ENCODE measurements at regions not wholly inside any gene's neighbourhood (a gene's known extent, or its start where the extent isn't known, plus 50 kb on each side); places are given as distances from the start of the nearest gene placed in this dataset.

GRCh38 chr6:133698272-133698671 lies 190.6 kb upstream of the TCF21 start:
- H3K4me1 Mint-ChIP-seq (ENCODE audit: unreplicated experiment): no peaks in the 10 kb centered on the region
- no peaks in the 10 kb centered on the region for H3K27me3 Mint-ChIP-seq
- TF ChIP-seq, protein P1, sequence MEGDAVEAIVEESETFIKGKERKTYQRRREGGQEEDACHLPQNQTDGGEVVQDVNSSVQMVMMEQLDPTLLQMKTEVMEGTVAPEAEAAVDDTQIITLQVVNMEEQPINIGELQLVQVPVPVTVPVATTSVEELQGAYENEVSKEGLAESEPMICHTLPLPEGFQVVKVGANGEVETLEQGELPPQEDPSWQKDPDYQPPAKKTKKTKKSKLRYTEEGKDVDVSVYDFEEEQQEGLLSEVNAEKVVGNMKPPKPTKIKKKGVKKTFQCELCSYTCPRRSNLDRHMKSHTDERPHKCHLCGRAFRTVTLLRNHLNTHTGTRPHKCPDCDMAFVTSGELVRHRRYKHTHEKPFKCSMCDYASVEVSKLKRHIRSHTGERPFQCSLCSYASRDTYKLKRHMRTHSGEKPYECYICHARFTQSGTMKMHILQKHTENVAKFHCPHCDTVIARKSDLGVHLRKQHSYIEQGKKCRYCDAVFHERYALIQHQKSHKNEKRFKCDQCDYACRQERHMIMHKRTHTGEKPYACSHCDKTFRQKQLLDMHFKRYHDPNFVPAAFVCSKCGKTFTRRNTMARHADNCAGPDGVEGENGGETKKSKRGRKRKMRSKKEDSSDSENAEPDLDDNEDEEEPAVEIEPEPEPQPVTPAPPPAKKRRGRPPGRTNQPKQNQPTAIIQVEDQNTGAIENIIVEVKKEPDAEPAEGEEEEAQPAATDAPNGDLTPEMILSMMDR (conservative IDR thresholded peaks at IDR 0.05): no peak
- no peaks in the 10 kb centered on the region for H3K9me3 Mint-ChIP-seq
- no peaks in the 10 kb centered on the region for H3K36me3 Mint-ChIP-seq
- no peak overlapping the region for H3K4me3 Mint-ChIP-seq
- DNase-seq (ENCODE audit: extremely low spot score, unreplicated experiment): no peak
- no peak overlapping the region for H3K27ac Mint-ChIP-seq

- no peaks in the 10 kb centered on the region for H3K9me3 Mint-ChIP-seq
- no peaks in the 10 kb centered on the region for H3K36me3 Mint-ChIP-seq
- no peak overlapping the region for H3K4me3 Mint-ChIP-seq
- DNase-seq (ENCODE audit: extremely low spot score, unreplicated experiment): no peak
- H3K27me3 Mint-ChIP-seq: no peaks in the 10 kb centered on the region
- H3K27ac Mint-ChIP-seq: no peak overlapping the region
- TF ChIP-seq, protein P1 (conservative IDR thresholded peaks at IDR 0.05): no peak
- H3K4me1 Mint-ChIP-seq (ENCODE audit: unreplicated experiment): no peaks in the 10 kb centered on the region
These were observed 189.1 kb upstream of the TCF21 start for GRCh38 chr6:133699741-133700385.

GRCh38 chr6:133701633-133702331 lies 187.1 kb upstream of the TCF21 start:
- Mint-ChIP-seq H3K27ac (no peak overlapping the region), H3K27me3 (no peaks in the 10 kb centered on the region), H3K36me3 (no peaks in the 10 kb centered on the region), H3K4me3 (no peak overlapping the region), H3K9me3 (no peaks in the 10 kb centered on the region), H3K4me1 (ENCODE audit: unreplicated experiment) (no peaks in the 10 kb centered on the region)
- no peak for DNase-seq (ENCODE audit: extremely low spot score, unreplicated experiment)
- TF ChIP-seq, protein P1 (conservative IDR thresholded peaks at IDR 0.05): no peak

GRCh38 chr6:133704371-133704770 lies 184.5 kb upstream of the TCF21 start:
- H3K4me3 Mint-ChIP-seq: no peak overlapping the region
- no peak overlapping the region for H3K27ac Mint-ChIP-seq
- no peaks in the 10 kb centered on the region for H3K36me3 Mint-ChIP-seq
- TF ChIP-seq, protein P1 (conservative IDR thresholded peaks at IDR 0.05): no peak
- H3K9me3 Mint-ChIP-seq: no peaks in the 10 kb centered on the region
- H3K27me3 Mint-ChIP-seq: no peaks in the 10 kb centered on the region
- DNase-seq (ENCODE audit: extremely low spot score, unreplicated experiment): no peak
- H3K4me1 Mint-ChIP-seq (ENCODE audit: unreplicated experiment): no peaks in the 10 kb centered on the region

DNA sequence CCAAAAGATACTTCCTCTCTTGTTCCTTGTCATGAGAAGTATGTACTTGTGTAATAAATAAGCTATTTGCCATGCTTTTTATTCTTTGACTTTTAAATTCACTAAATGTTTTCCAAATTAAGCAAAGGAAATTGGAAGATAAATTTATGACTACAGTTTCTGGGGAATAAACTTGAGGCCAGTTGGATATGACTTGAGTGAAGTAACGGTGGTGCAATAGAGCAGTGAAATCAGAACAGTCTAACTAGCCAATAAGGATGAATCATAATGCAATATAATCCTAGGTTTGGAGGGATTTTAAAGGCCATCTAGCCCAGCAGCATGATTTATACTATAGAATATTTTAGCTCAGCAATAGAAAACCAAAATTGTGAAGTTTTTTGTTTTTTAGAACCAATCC lies 183.8 kb upstream of the TCF21 start:
- H3K27ac Mint-ChIP-seq: no peak overlapping the region
- no peaks in the 10 kb centered on the region for H3K36me3 Mint-ChIP-seq
- no peaks in the 10 kb centered on the region for H3K9me3 Mint-ChIP-seq
- no peaks in the 10 kb centered on the region for H3K4me1 Mint-ChIP-seq (ENCODE audit: unreplicated experiment)
- no peak for DNase-seq (ENCODE audit: extremely low spot score, unreplicated experiment)
- no peak overlapping the region for H3K4me3 Mint-ChIP-seq
- no peaks in the 10 kb centered on the region for H3K27me3 Mint-ChIP-seq
- TF ChIP-seq, protein P1 (conservative IDR thresholded peaks at IDR 0.05): no peak
